HepG2 (cell line): ENCODE measurements at regions not wholly inside any gene's neighbourhood (a gene's known extent, or its start where the extent isn't known, plus 50 kb on each side); places are given as distances from the start of the nearest gene placed in this dataset.

Source experiments
- ATAC-seq: fragments of 200-7000 bp; cut with Tn5 transposase; 3 replicates; pipeline ENCODE4 v1.9.1; 2020; ENCODE audit warnings: mild to moderate bottlenecking, moderate library complexity
- BruUV-seq: library from RNA; stranded (reverse); fragments of 400-500 nt; replicated peaks from 2 replicates; lab custom pipeline; 2021; lab: Mats Ljungman, UMichigan
- CTCF ChIA-PET: fragments of 300-600 bp; formaldehyde crosslinking; extraction: SDS; loops from one replicate; lab custom pipeline; 2021; ENCODE audit warnings: low total read pairs, inconsistent platforms, low intra/inter-chr PET ratio; lab: Yijun Ruan, JAX
- POLR2A ChIA-PET: fragments of 350-600 bp; sonication (Branson Sonifier 250); formaldehyde crosslinking; loops from one replicate; lab custom pipeline; 2020; ENCODE audit warnings: antibody characterized with exemption, inconsistent platforms; lab: Yijun Ruan, JAX
- DNase-seq: peaks from one replicate; pipeline ENCODE4 v3.0.0-alpha.2; 2015; ENCODE audit warnings: low spot score
- FAIRE-seq: peaks from 3 replicates; lab custom pipeline; 2011; peaks lifted over from hg19 to GRCh38; lab: Jason Lieb, UNC
- H2AFZ ChIP-seq: one replicate; pipeline ENCODE4 v1.6.1; 2011; ENCODE audit warnings: low read length, inconsistent platforms
- H3K27ac ChIP-seq: fragments of 300-600 bp; 3 replicates; pipeline ENCODE4 v1.8.0; 2011; ENCODE audit warnings: mixed run types, mild to moderate bottlenecking, mixed read lengths, low read length, inconsistent platforms; ENCODE audit not compliant: insufficient read depth; ENCODE audit errors: extremely low read length
- H3K27me3 ChIP-seq, 2 experiments: fragments of 200-600 bp in 1 of 2; 2 replicates in 1 of 2; 3 replicates in 1 of 2; pipeline versions ENCODE4 v1.6.0 to v1.8.0; 2011; ENCODE audit warnings: low read length in 2 of 2, mild to moderate bottlenecking in 2 of 2, moderate library complexity in 2 of 2, inconsistent platforms in 1 of 2; ENCODE audit not compliant: insufficient read depth in 2 of 2, control insufficient read depth in 1 of 2
- H3K36me3 ChIP-seq, 2 experiments: fragments of 200-600 bp in 1 of 2; replicated peaks in 1 of 2; 2 replicates in 1 of 2; 3 replicates in 1 of 2; pipeline versions ENCODE4 v1.5.1 to v1.8.0; 2011; ENCODE audit warnings: low read length in 2 of 2, inconsistent platforms in 1 of 2; ENCODE audit not compliant: insufficient read depth in 2 of 2, control insufficient read depth in 1 of 2
- H3K4me1 ChIP-seq: 2 replicates; pipeline ENCODE4 v1.5.1; 2012; ENCODE audit warnings: low read length, inconsistent platforms; ENCODE audit not compliant: insufficient read depth
- H3K4me2 ChIP-seq: 2 replicates; pipeline ENCODE4 v1.6.0; 2011; ENCODE audit warnings: low read depth, low read length, inconsistent platforms
- H3K4me3 ChIP-seq, 3 experiments: fragments of 200-600 bp in 1 of 3; sonication (generic), shearing (Covaris generic) in 1 of 3; replicated peaks in 1 of 3; 2 replicates each; pipeline ENCODE4 v1.5.1; 2011 to 2016; ENCODE audit warnings: low read length in 3 of 3, inconsistent platforms in 2 of 3, low read depth in 2 of 3, mild to moderate bottlenecking in 2 of 3, control low read depth in 1 of 3, mixed read lengths in 1 of 3; ENCODE audit not compliant: insufficient read depth in 1 of 3
- H3K79me2 ChIP-seq: one replicate; pipeline ENCODE4 v1.6.1; 2011; ENCODE audit warnings: low read length, inconsistent platforms; ENCODE audit not compliant: insufficient read depth
- H3K9ac ChIP-seq: 2 replicates; pipeline ENCODE4 v1.6.0; 2011; ENCODE audit warnings: mild to moderate bottlenecking, low read depth, low read length, inconsistent platforms; ENCODE audit not compliant: insufficient read depth
- H3K9me3 ChIP-seq: 2 replicates; pipeline ENCODE4 v1.5.1; 2012; ENCODE audit warnings: mild to moderate bottlenecking, low read length
- H4K20me1 ChIP-seq: 2 replicates; pipeline ENCODE4 v1.6.0; 2011; ENCODE audit warnings: inconsistent platforms, mild to moderate bottlenecking, low read length, moderate library complexity; ENCODE audit not compliant: insufficient read depth
- CSRNP1 ChIP-seq: sonication (generic); formaldehyde crosslinking; IDR thresholded peaks from 2 replicates; pipeline ENCODE4 v1.8.1; 2023; ENCODE audit warnings: mild to moderate bottlenecking, missing genetic modification reagents
- ETV6 ChIP-seq: sonication (generic); formaldehyde crosslinking; conservative IDR thresholded peaks from 2 replicates; pipeline ENCODE4 v1.4.0; 2020; ENCODE audit warnings: missing genetic modification reagents
- HDAC1 ChIP-seq: sonication (generic); formaldehyde crosslinking; IDR thresholded peaks from 2 replicates; pipeline ENCODE4 v1.5.1; 2020; ENCODE audit warnings: mild to moderate bottlenecking, missing genetic modification reagents
- HNF1B ChIP-seq: sonication (generic); formaldehyde crosslinking; IDR thresholded peaks from 2 replicates; pipeline ENCODE4 v1.5.1; 2020; ENCODE audit warnings: mild to moderate bottlenecking, moderate library complexity, missing genetic modification reagents
- MAFF ChIP-seq: IDR thresholded peaks from 2 replicates; pipeline ENCODE4 v1.6.1; 2011; ENCODE audit warnings: low read depth, low read length, improper control_type of control experiment
- MAFK ChIP-seq, 2 experiments: IDR thresholded peaks in 1 of 2; conservative IDR thresholded peaks in 1 of 2; 2 replicates each; pipeline ENCODE4 v1.6.1; 2011; ENCODE audit warnings: improper control_type of control experiment in 2 of 2, low read length in 2 of 2
- MTA3 ChIP-seq: sonication (generic); formaldehyde crosslinking; IDR thresholded peaks from 2 replicates; pipeline ENCODE4 v1.4.0; 2020; ENCODE audit warnings: missing genetic modification reagents
- NCOR1 ChIP-seq: fragments of 200-600 bp; sonication (generic); IDR thresholded peaks from 2 replicates; pipeline ENCODE4 v1.7.0; 2017; ENCODE audit warnings: antibody characterized with exemption, low read length, borderline replicate concordance
- SATB2 ChIP-seq: sonication (generic); formaldehyde crosslinking; IDR thresholded peaks from 2 replicates; pipeline ENCODE4 v1.5.0; 2020; ENCODE audit warnings: missing genetic modification reagents
- SIX1 ChIP-seq: sonication (generic); formaldehyde crosslinking; IDR thresholded peaks from 2 replicates; pipeline ENCODE4 v1.4.0; 2020; ENCODE audit warnings: missing genetic modification reagents, borderline replicate concordance
- TEAD2 ChIP-seq: sonication (generic); formaldehyde crosslinking; IDR thresholded peaks from 2 replicates; pipeline ENCODE4 v1.9.0; 2021; ENCODE audit warnings: missing genetic modification reagents
- TRIM24 ChIP-seq: sonication (generic); formaldehyde crosslinking; IDR thresholded peaks from 2 replicates; pipeline ENCODE4 v1.8.0; 2022; ENCODE audit warnings: mild to moderate bottlenecking, missing genetic modification reagents
- WIZ ChIP-seq: sonication (generic); formaldehyde crosslinking; IDR thresholded peaks from 2 replicates; pipeline ENCODE4 v1.5.1; 2020; ENCODE audit warnings: mild to moderate bottlenecking, missing genetic modification reagents
- ZC3H4 ChIP-seq: sonication (generic); formaldehyde crosslinking; IDR thresholded peaks from 2 replicates; pipeline ENCODE4 v1.4.0; 2020; ENCODE audit warnings: missing genetic modification reagents, borderline replicate concordance
- ZFY ChIP-seq: sonication (generic); formaldehyde crosslinking; IDR thresholded peaks from 2 replicates; pipeline ENCODE4 v1.4.0; 2020; ENCODE audit warnings: missing genetic modification reagents
- ZKSCAN8 ChIP-seq: IDR thresholded peaks from 2 replicates; pipeline ENCODE4 v1.6.1; 2016; ENCODE audit warnings: borderline replicate concordance, missing genetic modification reagents, missing compliant biosample characterization
- ZNF12 ChIP-seq: sonication (generic); formaldehyde crosslinking; IDR thresholded peaks from 2 replicates; pipeline ENCODE4 v1.5.0; 2020; ENCODE audit warnings: missing genetic modification reagents
- ZNF24 ChIP-seq: fragments of 450-650 bp; IDR thresholded peaks from 2 replicates; pipeline ENCODE4 v1.6.1; 2017; ENCODE audit warnings: antibody characterized with exemption, mild to moderate bottlenecking
- ZNF672 ChIP-seq: sonication (generic); formaldehyde crosslinking; IDR thresholded peaks from 2 replicates; pipeline ENCODE4 v1.8.1; 2022; ENCODE audit warnings: missing genetic modification reagents
- WGBS: methylation state at CpG from one replicate; pipeline ENCODE4 v1.1.6; 2017; ENCODE audit warnings: low lambda C conversion rate; 5-methylcytosine and 5-hydroxymethylcytosine counted together
- in situ Hi-C: cut with HindIII; loops from 2 replicates; pipeline ENCODE4 v1.10.0; 2017; ENCODE audit warnings: low pct_unique_long_range_greater_than_20kb; ENCODE audit not compliant: extremely low pct_ligation_motif_present
- intact Hi-C: fragments of 100-400 bp; cut with micrococcal nuclease; formaldehyde crosslinking; loops from one replicate; pipeline ENCODE4 v1.10.0; 2022; ENCODE audit not compliant: unreplicated experiment

- no peaks in the 10 kb centered on the region for H3K9me3 ChIP-seq
- no peaks in the 10 kb centered on the region for H3K4me1 ChIP-seq
- H2AFZ ChIP-seq, result no peak overlapping the region
- no peak for ATAC-seq
- H3K9ac ChIP-seq, result no peak overlapping the region
- no peaks in the 10 kb centered on the region for H3K79me2 ChIP-seq
- in situ Hi-C loops, result no loop called here
- H4K20me1 ChIP-seq, result no peaks in the 10 kb centered on the region
- POLR2A ChIA-PET, result no interaction called here
- BruUV-seq, result no TSS peak
- H3K27ac ChIP-seq, result no peak overlapping the region
- TF ChIP-seq CSRNP1 (CRISPR knock-in tag) (no peak), WIZ (no peak), TRIM24 (CRISPR knock-in tag) (no peak), ZC3H4 (CRISPR knock-in tag) (no peak), ETV6 (CRISPR knock-in tag) (no peak), TEAD2 (CRISPR knock-in tag) (no peak)
- TF ChIP-seq, all 625 proteins: peak for 0
- WGBS, result 28% methylated on average over 2 of the region's 2 CpGs
- CTCF ChIA-PET, result no interaction called here
- Histone ChIP-seq H3K27me3 (no peaks in the 10 kb centered on the region; a peak in 1 of 5 replicates), H3K4me2 (no peak overlapping the region), H3K36me3 (no peaks in the 10 kb centered on the region), H3K4me3 (no peak overlapping the region)
- FAIRE-seq (no peak), DNase-seq (no peak)
- intact Hi-C loops, result no loop called here
Observed at GRCh38 chr2:84052043-84052442, 407.0 kb downstream of the SUCLG1 start.

GRCh38 chr2:84048964-84049363, 410.1 kb downstream of the SUCLG1 start:
- Histone ChIP-seq H3K4me2 (no peak overlapping the region), H3K36me3 (no peaks in the 10 kb centered on the region), H3K4me3 (no peak overlapping the region), H3K79me2 (no peaks in the 10 kb centered on the region), H3K27me3 (no peaks in the 10 kb centered on the region; a peak in 1 of 5 replicates), H3K27ac (no peak overlapping the region), H3K4me1 (no peaks in the 10 kb centered on the region), H3K9ac (no peak overlapping the region), H2AFZ (no peak overlapping the region), H3K9me3 (no peaks in the 10 kb centered on the region), H4K20me1 (no peaks in the 10 kb centered on the region)
- intact Hi-C loops, result no loop called here
- in situ Hi-C loops, result no loop called here
- ATAC-seq, result no peak
- TF ChIP-seq SIX1 (CRISPR knock-in tag) (no peak), ZKSCAN8 (no peak), NCOR1 (no peak), MAFF (peak; percentile 74), MAFK (conservative IDR thresholded peaks at IDR 0.05 in 1 of 2, IDR thresholded peaks at IDR 0.05 in 1 of 2; ENCODE audit: low read length in 2 of 2) (peak; percentile 82 to 85), ZNF24 (no peak), ZFY (CRISPR knock-in tag) (no peak), ZNF12 (CRISPR knock-in tag) (peak; percentile 65; the same call in 1 of the 2 replicates), MTA3 (no peak), HDAC1 (CRISPR knock-in tag) (no peak), HNF1B (CRISPR knock-in tag) (no peak), SATB2 (CRISPR knock-in tag) (no peak), ZNF672 (CRISPR knock-in tag) (no peak)
- BruUV-seq, result no TSS peak
- ChIA-PET POLR2A (no interaction called here), CTCF (no interaction called here)
- no peak for DNase-seq
- WGBS, result 26% methylated on average over 4 of the region's 4 CpGs
- FAIRE-seq, result no peak
